ENCODE measurements at regions not wholly inside any gene's neighbourhood (a gene's known extent, or its start where the extent isn't known, plus 50 kb on each side); places are given as distances from the start of the nearest gene placed in this dataset.

- no peak for DNase-seq
Observed at GRCh38 chr7:155869784-155870076, 57.5 kb upstream of the SHH start.

GRCh38 chr7:155868955-155869783 is 56.9 kb upstream of the SHH start:
- no peak for DNase-seq

- DNase-seq = no peak
Observed at GRCh38 chr7:155867734-155868400, 55.6 kb upstream of the SHH start.

GRCh38 chr7:155867280-155867679 is 55.0 kb upstream of the SHH start:
- DNase-seq = no peak

- no peak for DNase-seq
Observed at GRCh38 chr7:155865830-155866525, 53.7 kb upstream of the SHH start.

GRCh38 chr7:155864991-155865690 is 52.9 kb upstream of the SHH start:
- DNase-seq = no peak

GRCh38 chr7:155864271-155864985 is 52.2 kb upstream of the SHH start:
- DNase-seq = no peak

GRCh38 chr7:155863721-155864151 is 51.5 kb upstream of the SHH start:
- no peak for DNase-seq

- DNase-seq = no peak
Observed at GRCh38 chr7:155862123-155862892, 50.0 kb upstream of the SHH start.

Data from activated CD4-positive, alpha-beta T cell treated with anti-CD3 and anti-CD28 coated beads, Interleukin-10, Interleukin-2, amounts not matched to agents 100 ng/mL and 50 ng/mL, durations not matched to agents 16 hours and 8 hours (primary cell).